Body of pancreas (tissue), 4 donors: ENCODE measurements at regions not wholly inside any gene's neighbourhood (a gene's known extent, or its start where the extent isn't known, plus 50 kb on each side); places are given as distances from the start of the nearest gene placed in this dataset.

ENCODE experiments used
- ATAC-seq: fragments of 150-250 bp; one replicate; pipeline ENCODE4 v1.9.1; 2016
- DNase-seq, 4 donors: peaks; one replicate each; pipeline ENCODE4 v3.0.0-alpha.2; 2019
- H3K27ac ChIP-seq, 4 donors: fragments of 200-600 bp; sonication (generic); 1 replicate in 3 of 4; 2 replicates in 1 of 4; pipeline versions ENCODE4 v1.5.1 to v1.6.1; 2016 to 2019; ENCODE audit warnings: mild to moderate bottlenecking in 1 of 4, mixed read lengths in 1 of 4, moderate library complexity in 1 of 4
- H3K27me3 ChIP-seq, 2 donors: fragments of 200-600 bp; sonication (generic); one replicate each; pipeline ENCODE4 v1.6.0; 2016; ENCODE audit warnings: mild to moderate bottlenecking in 1 of 2
- H3K36me3 ChIP-seq, 2 donors: fragments of 200-600 bp; sonication (generic); replicated peaks in 1 of 2; 2 replicates each; pipeline ENCODE4 v1.5.1; 2016; ENCODE audit warnings: low read depth in 2 of 2; ENCODE audit not compliant: insufficient read depth in 1 of 2
- H3K4me1 ChIP-seq: fragments of 200-600 bp; sonication (generic); one replicate; pipeline ENCODE4 v1.6.0; 2016
- H3K4me3 ChIP-seq, 2 donors: fragments of 200-600 bp; sonication (generic); 1 replicate in 1 of 2; 2 replicates in 1 of 2; pipeline ENCODE4 v1.5.1; 2016 to 2019
- H3K9me3 ChIP-seq, 3 donors: fragments of 200-600 bp; sonication (generic); 1 replicate in 2 of 3; 2 replicates in 1 of 3; pipeline ENCODE4 v1.5.1; 2016
- POLR2A ChIP-seq, 3 donors: fragments of 450-650 bp; IDR thresholded peaks; one replicate each; pipeline ENCODE4 v1.6.1; 2016; ENCODE audit warnings: antibody characterized with exemption in 3 of 3, mild to moderate bottlenecking in 2 of 3
- WGBS, 2 donors: methylation state at CpG; one replicate each; pipeline ENCODE4 v1.1.5; 2017; 5-methylcytosine and 5-hydroxymethylcytosine counted together
- intact Hi-C: fragments of 100-400 bp; cut with DNase I; formaldehyde crosslinking; loops from one replicate; pipeline ENCODE4 v1.15.1; 2023
- TF ChIP-seq, protein P1 (sequence below), 7 experiments: fragments of 450-650 bp in 4 of 7; fragments of 200-600 bp in 3 of 7; sonication (generic) in 3 of 7; IDR thresholded peaks; one replicate each; pipeline ENCODE4 v1.5.1; 2016 to 2019; ENCODE audit warnings: antibody characterized with exemption in 7 of 7

GRCh38 chr15:36370731-36371112, 208.7 kb upstream of the CDIN1 start:
- H3K4me1 ChIP-seq = no peaks in the 10 kb centered on the region
- DNase-seq (no peak), ATAC-seq (no peak)
- intact Hi-C loops = no loop called here
- no peaks in the 10 kb centered on the region for H3K27me3 ChIP-seq
- no peak overlapping the region for H3K27ac ChIP-seq
- no peak overlapping the region for H3K4me3 ChIP-seq
- no peaks in the 10 kb centered on the region for H3K36me3 ChIP-seq
- H3K9me3 ChIP-seq = no peaks in the 10 kb centered on the region
- TF ChIP-seq, protein P1, sequence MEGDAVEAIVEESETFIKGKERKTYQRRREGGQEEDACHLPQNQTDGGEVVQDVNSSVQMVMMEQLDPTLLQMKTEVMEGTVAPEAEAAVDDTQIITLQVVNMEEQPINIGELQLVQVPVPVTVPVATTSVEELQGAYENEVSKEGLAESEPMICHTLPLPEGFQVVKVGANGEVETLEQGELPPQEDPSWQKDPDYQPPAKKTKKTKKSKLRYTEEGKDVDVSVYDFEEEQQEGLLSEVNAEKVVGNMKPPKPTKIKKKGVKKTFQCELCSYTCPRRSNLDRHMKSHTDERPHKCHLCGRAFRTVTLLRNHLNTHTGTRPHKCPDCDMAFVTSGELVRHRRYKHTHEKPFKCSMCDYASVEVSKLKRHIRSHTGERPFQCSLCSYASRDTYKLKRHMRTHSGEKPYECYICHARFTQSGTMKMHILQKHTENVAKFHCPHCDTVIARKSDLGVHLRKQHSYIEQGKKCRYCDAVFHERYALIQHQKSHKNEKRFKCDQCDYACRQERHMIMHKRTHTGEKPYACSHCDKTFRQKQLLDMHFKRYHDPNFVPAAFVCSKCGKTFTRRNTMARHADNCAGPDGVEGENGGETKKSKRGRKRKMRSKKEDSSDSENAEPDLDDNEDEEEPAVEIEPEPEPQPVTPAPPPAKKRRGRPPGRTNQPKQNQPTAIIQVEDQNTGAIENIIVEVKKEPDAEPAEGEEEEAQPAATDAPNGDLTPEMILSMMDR (IDR thresholded peaks at IDR 0.05) = no peak

GRCh38 chr15:36371509-36371908, 207.9 kb upstream of the CDIN1 start:
- no peaks in the 10 kb centered on the region for H3K4me1 ChIP-seq
- ATAC-seq (no peak), DNase-seq (no peak)
- H3K27ac ChIP-seq = no peak overlapping the region
- intact Hi-C loops = no loop called here
- TF ChIP-seq, protein P1 (IDR thresholded peaks at IDR 0.05) = no peak
- no peak for TF ChIP-seq POLR2A (IDR thresholded peaks at IDR 0.05)
- no peaks in the 10 kb centered on the region for H3K36me3 ChIP-seq
- H3K4me3 ChIP-seq = no peak overlapping the region
- no peaks in the 10 kb centered on the region for H3K9me3 ChIP-seq
- H3K27me3 ChIP-seq = no peaks in the 10 kb centered on the region

DNA sequence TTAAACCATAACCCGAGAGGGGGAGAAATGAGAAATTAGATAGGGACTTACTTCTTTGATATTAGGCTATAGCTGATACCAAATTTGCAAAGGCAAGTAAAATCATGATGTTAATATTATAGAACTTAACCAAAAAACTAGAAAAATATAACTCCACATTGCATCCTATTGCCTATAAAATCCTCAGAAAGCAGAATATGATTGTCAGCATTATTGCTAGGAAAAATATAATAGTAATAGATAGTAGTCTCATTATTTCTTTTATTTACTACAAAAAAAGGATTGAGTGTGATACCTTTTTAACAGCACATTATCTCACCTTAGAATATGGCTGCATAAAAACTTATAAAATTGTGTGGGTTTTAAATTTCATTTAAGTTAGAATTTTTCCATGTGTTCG, 206.5 kb upstream of the CDIN1 start:
- H3K9me3 ChIP-seq = no peaks in the 10 kb centered on the region
- no peaks in the 10 kb centered on the region for H3K4me1 ChIP-seq
- DNase-seq (no peak), ATAC-seq (no peak)
- H3K4me3 ChIP-seq = no peak overlapping the region
- H3K27me3 ChIP-seq = no peaks in the 10 kb centered on the region
- H3K36me3 ChIP-seq = no peaks in the 10 kb centered on the region
- 60 to 73% methylated on average over 2 of the region's 2 CpGs for WGBS, 2 donors
- no peak overlapping the region for H3K27ac ChIP-seq
- TF ChIP-seq, protein P1 (IDR thresholded peaks at IDR 0.05) = no peak
- no peak for TF ChIP-seq POLR2A (IDR thresholded peaks at IDR 0.05)
- intact Hi-C loops = no loop called here

- H3K27ac ChIP-seq = no peak overlapping the region
- no peak for TF ChIP-seq POLR2A (IDR thresholded peaks at IDR 0.05)
- H3K4me3 ChIP-seq = no peak overlapping the region
- no peak for DNase-seq
- H3K4me1 ChIP-seq = no peaks in the 10 kb centered on the region
- H3K27me3 ChIP-seq = no peaks in the 10 kb centered on the region
- ATAC-seq = no peak
- 41 to 49% methylated on average over 3 of the region's 3 CpGs for WGBS, 2 donors
- no peaks in the 10 kb centered on the region for H3K36me3 ChIP-seq
- intact Hi-C loops = no loop called here
- H3K9me3 ChIP-seq = no peaks in the 10 kb centered on the region
Measured at GRCh38 chr15:36373550-36373949, 205.9 kb upstream of the CDIN1 start.

- Histone ChIP-seq H3K4me3 (no peak overlapping the region), H3K9me3 (no peaks in the 10 kb centered on the region), H3K27ac (no peak overlapping the region), H3K4me1 (no peaks in the 10 kb centered on the region), H3K36me3 (no peaks in the 10 kb centered on the region), H3K27me3 (no peaks in the 10 kb centered on the region)
- no peak for TF ChIP-seq POLR2A (IDR thresholded peaks at IDR 0.05)
- TF ChIP-seq, protein P1 (IDR thresholded peaks at IDR 0.05) = no peak
- ATAC-seq (no peak), DNase-seq (no peak)
- intact Hi-C loops = no loop called here
Measured at GRCh38 chr15:36389107-36389506, 190.3 kb upstream of the CDIN1 start.
